ENCODE measurements at regions not wholly inside any gene's neighbourhood (a gene's known extent, or its start where the extent isn't known, plus 50 kb on each side); places are given as distances from the start of the nearest gene placed in this dataset.

DNA sequence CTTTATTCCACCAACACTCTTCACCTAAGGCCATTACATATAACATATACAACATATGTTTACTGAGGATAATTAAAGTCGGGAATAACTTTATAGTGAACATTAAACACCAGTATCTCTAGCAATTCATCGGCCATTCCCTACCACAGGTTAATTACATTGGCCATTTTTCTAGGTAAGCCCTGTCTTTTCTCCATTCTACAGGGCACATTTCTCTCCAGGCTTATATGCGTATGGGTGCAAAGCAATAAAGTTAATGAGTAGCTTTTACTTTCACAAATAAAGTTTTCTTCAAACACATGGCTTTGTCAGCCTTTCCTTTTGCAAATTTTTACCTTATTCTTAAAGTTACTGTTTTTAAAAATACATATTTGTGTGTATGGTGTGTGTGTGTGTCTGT is 111.9 kb upstream of the IQCM start:
- DNase-seq (ENCODE audit: low read depth in 3 of 3, low spot score in 2 of 3): no peak

DNA sequence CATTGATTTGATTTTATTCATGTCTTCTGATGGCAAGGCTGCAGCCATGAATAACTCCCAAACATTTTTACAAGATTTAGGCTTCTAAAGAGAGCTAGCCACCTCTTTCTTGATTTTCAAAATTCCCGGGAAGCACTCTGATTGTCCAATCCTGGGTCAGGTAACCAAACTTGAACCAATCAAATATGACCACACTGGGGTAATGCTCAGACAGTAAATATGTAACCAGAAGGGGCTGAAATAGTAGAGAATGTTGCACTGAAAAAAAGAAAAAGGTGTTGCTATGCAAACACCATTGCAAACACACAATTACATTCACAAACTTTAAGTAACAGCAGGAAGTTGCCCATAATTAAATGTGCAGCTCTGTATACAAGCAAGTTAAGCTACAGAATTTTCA is 112.9 kb upstream of the IQCM start:
- no peak for DNase-seq (ENCODE audit: low read depth in 3 of 3, low spot score in 2 of 3)

DNA sequence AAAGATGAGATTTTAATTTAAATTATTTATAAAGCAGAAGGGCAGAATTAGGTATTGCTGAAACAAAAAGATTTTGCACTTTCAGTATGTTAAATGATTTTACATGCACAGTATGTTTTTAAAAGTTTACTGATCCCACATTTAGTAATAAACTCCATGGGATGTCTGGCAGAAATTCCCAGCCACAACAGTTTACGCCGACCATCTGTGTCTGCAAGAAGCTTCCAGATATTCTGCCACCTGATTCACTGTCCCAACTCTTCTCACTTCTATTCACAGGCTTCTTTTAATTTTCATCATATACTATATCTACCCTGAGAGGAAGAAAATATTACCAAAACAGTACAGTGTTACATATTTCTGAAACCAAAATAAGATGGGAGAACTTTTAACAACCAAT is 115.8 kb upstream of the IQCM start:
- no peak for DNase-seq (ENCODE audit: low read depth in 3 of 3, low spot score in 2 of 3)

DNA sequence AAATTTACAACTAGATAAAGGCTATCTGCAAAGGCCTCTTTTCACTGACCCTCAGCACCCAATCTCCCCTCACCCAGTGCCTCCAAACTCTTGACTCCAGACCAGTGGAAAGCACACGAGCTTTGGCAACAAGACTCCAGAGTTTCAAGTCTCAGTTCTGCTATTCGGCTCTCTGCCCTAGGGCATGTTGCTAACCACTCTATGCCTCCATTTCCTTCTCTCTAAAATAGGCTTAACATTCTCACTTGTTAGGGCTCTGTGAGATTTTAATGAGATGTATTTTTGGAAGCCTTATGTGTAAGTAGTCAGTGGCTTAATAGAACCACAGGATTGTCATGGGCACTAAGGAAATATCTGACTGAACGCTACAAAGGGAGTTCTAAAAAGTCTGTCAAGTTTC is 116.5 kb upstream of the IQCM start:
- DNase-seq (ENCODE audit: low read depth in 3 of 3, low spot score in 2 of 3): no peak

DNA sequence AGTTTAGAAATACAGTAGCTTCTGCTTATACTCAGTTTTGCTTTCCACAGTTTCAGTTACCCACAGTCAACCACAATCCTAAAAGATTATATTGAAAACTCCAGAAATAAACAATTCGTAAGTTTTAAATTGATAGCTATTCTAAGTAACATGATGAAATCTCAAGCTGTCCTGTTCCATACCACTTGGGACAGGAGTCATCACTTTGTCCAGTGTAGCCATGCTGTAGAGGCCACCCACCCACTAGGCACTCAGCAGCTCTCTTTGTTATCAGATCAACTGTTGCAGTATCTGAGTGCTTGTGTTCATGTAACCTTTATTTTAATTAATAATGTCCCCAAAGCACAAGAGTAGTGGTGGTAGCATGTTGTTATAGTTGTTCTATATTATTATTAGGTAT is 117.5 kb upstream of the IQCM start:
- no peak for DNase-seq (ENCODE audit: low read depth in 3 of 3, low spot score in 2 of 3)

DNA sequence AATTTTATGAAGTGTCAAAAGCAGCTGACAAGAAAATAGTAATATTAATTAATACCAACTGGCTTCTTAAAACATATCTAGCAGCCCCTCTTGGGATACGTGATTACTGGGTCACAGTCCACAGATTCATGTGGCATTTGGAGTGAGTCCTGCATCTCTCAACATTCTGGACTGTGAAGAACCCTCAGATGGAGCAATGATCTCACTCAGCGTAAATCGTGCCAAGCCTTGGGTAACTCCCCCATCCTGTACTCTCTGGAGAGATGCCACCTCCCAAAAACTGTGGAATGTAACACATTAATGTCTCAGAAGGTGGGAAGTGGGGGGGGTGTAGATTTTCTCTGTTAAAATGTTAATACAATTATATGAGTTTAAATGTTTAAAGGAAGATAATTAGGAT is 118.2 kb upstream of the IQCM start:
- DNase-seq (ENCODE audit: low read depth in 3 of 3, low spot score in 2 of 3): no peak

DNA sequence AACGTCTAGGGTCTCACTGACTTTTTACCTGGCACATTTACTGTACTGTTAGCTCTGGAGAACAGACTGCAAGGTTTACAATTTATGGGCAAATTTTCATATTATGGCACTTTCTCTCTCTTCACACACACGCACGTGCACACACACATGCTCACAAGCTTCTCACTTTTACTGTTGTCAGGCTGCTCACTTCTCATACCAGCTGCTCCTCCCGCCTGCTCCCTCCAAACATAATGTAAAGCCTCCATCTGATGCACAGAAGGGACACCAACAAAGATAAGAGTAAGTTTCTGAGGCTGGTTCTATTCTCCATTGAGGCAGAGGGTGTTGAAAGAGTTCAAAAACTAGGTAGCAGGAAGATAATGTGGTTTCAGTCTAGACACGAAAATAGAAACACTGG is 128.9 kb upstream of the DCLK2 start:
- DNase-seq (ENCODE audit: low read depth in 3 of 3, low spot score in 2 of 3): no peak

DNA sequence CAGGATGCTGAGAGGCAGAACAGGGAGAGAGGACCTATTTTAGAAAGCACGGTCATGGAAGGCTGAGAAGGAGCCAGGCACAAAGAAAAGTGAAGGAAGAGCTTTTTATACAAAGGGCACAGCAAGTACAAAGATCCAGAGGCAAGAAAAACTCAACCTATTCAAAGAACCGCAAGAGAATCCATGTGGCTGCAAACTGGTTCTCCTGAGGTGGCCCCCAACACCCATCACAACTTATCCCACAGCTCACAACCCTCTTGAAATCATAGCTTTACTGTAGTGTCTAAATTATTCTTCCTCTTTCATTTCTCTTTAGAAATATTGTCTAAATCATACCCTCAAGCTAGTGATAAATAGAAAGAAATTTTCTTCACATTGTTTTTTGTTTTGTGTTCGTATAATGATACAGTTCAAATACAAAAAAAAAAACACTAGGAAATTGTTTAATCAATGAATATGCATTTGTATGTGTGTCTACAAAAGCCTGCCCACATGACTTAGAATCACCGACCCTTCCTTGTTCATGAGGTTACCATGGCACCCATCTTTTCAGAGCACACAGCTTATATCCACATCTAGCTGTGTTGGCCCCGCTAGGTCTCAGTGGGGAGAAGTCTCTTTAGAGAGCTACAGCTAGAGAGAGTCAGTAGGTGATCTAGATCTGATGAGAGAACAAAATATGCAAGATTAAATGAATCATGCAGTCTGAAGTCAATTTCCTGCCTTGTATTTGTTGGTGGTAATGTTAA is 126.9 kb upstream of the DCLK2 start:
- DNase-seq (ENCODE audit: low read depth in 3 of 3, low spot score in 2 of 3): no peak

DNA sequence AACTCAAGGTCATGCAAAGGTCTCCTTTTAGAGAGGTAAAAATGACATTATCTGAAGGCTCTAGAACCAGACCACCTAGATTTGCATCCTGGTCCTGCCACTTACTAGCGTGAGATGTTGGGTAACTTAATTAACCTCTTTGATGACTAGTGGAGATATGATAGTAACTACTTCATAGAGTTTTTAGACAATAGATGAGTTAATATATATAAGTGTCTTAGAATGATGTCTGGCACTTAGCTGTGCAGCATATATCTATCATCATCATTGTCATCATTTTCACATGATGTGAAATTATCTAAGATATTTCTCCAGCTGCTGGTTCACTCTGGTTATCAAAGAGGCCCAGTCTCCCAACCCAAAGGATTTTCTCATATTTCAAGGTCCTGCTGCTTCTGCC is 126.1 kb upstream of the DCLK2 start:
- no peak for DNase-seq (ENCODE audit: low read depth in 3 of 3, low spot score in 2 of 3)

DNA sequence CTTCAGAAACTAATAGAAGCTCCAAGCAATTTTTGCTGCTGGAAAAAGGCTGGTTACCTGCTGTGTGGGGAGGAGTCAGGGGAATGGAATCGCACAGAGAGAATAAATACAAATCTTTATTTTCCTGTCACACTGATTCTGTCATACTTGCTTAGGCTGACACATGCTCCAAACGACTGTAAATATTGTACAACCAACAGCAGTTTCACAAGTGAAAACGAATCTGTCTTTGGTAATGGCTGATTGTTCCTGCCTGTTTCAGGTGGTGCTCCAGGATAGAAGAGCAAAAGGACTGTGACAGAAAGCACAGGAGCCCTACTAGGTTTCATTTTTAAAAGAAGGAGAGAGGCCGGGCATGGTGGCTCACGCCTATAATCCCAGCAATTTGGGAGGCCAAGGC is 125.5 kb upstream of the DCLK2 start:
- no peak for DNase-seq (ENCODE audit: low read depth in 3 of 3, low spot score in 2 of 3)

DNA sequence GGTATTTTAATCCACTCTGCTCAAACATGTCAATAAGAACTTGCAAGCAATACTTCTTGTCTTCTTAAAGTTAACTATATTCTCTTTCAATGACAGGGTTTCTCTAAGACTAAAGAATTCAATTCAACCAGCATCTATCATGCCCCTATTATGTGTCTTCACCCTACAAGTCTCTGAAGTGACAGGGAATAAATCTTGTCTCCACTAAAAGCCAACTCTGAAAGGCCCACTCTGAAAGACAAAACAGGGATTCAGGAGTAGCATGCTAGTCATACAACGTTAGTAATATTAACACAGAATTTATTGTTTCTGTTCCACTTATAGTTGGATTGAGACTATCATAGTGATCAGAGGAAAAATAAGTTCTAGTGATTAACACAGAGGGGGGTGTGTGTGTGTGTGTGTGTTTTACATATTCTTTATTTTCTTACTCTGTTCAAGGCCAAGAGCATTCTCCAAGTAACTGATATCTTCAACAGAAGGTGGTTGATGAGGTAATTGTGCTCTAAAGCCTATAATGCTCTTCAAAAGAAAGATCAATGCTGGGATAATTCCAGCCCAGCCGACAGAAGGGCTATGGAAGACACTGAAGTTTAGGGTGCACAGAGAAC is 122.4 kb upstream of the DCLK2 start:
- no peak for DNase-seq (ENCODE audit: low read depth in 3 of 3, low spot score in 2 of 3)

DNA sequence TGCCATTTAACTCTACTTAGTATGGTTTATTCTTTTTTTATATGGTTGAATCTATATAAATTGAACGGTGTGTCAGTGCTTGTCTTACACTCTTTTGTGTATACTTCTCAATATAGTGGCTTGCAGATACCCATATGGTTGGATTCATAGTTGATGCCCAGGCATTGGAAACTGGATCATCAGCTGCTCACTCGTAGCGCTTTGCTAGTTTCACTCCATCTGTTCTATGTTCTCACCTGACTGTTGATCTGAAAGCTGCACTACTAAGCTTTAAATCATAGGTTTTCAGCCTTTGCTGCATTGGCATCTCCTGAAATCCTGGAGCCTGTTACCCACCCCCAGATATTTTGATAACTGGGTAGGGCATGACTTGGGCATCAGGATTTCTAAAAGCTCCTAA is 121.6 kb upstream of the DCLK2 start:
- no peak for DNase-seq (ENCODE audit: low read depth in 3 of 3, low spot score in 2 of 3)

DNA sequence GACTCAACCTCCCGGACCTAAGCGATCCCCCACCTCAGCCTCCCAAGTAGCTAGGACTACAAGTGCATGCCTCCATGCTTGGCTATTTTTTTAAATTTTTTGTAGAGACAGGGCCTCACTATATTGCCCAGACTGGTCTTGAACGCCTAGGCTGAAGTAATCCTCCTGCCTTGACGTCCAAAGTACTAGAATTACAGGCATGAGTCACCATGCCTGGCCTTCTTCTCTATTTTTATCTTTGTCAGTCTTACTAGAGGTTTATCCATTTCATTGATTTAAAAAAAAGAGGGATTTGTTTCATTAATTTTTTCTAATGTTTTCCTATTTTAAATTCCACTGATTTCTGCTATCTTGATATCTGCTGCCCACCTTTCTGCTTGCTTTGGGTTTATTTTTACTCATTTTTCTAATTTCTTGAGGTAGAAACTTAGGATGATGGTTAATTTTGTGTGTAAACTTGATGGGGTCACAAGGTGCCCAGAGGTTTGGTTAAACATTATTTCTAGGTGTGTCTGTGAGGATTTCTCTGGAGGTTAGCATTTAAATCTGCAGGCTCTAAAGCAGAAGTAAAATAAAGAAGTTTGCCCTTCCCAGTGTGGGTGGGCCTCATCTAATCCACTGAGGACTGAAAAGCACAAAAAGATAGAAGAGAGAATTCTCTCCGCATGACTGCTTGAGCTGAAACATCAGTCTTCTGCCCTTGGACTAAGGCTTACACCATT is 116.2 kb upstream of the DCLK2 start:
- DNase-seq (ENCODE audit: low read depth in 3 of 3, low spot score in 2 of 3): no peak

DNA sequence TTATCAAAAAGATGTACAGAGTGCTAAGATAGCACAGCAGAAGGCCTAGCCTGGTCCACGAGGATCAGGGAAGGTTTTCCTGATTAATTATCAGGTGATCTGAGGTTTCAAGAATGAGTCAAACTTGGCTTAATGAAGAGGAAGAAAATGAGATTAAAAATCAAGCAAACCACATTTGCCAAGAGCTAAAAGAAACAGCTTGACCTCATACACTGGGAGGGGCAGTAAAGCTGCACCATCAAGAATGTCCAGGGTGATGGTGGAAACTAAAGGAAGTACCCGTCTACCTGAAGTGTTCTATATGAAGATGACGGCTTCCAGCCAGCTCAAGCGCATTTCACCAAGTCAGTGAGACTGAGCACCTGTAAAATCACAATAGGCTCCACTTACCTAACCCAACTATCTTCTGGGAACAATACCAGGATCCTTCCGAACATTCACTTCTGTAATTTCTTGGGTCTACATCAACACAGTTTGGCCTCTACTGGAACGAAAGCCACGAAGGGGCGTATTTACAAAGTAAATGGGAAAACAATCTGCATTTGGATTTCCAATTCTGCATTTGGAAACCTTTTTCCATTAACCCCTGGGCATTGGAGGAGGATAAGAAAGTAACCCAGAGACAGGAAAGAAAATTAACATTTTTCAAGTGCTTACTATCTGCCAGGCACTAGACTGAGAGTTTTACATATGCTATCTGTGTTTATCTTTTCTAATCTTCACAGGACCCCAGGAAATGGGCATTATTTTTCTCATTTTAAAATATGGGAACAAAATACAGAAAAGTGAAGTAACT is 114.0 kb upstream of the DCLK2 start:
- no peak for DNase-seq (ENCODE audit: low read depth in 3 of 3, low spot score in 2 of 3)

DNA sequence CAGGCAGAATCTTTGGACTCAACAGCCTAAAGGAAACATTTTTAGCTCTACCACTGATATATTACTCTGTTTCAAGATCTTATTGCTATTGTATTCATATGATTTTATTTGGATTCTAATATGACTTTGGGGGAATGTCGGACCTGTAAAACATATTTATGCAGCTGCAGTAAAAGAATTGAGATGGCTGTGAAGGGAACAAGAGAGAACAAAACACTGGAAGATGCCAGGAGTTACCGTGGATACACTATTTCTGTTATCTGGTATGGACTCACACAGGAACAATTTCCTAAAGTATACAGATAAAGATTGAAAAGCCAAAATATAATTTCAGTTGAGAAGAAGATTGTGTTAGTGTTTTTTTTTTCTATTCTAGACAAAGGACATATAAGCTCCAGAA is 113.0 kb upstream of the DCLK2 start:
- DNase-seq (ENCODE audit: low read depth in 3 of 3, low spot score in 2 of 3): no peak

DNA sequence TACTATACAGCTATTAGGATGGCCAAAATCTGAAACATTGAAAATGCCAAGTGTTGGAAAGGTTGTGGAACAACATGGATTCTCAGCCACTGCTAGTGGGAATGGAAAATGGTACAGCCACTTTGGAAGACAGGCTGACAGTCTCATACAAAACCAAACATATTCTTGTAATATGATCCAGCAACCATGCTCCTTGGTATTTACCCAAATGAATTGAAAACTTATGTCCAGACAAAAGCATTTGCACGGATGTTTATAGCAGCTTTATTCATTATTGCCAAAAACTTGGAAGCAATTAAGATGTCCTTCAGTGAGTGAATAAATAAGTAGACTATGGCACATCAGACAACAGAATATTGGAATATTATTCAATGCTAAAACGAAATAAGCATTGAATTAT is 105.8 kb upstream of the DCLK2 start:
- no peak for DNase-seq (ENCODE audit: low read depth in 3 of 3, low spot score in 2 of 3)

DNA sequence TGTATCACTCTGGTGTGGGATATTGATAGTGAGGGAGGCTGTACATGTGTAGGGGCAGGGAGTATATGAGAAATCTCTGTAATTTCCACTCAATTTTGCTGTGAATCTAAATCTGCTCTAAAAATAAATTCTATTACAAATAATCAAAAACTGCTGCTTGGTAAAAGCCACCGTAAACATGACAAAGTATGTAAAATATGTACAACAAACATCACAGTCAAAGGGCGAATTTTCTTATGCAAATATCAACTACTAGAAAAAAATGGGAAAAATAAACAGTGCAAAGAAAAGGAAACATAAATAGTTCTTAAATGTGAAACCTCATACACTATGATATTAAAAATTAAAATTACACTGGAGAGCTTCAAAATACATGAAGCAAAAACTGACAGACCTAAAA is 105.1 kb upstream of the DCLK2 start:
- no peak for DNase-seq (ENCODE audit: low read depth in 3 of 3, low spot score in 2 of 3)

DNA sequence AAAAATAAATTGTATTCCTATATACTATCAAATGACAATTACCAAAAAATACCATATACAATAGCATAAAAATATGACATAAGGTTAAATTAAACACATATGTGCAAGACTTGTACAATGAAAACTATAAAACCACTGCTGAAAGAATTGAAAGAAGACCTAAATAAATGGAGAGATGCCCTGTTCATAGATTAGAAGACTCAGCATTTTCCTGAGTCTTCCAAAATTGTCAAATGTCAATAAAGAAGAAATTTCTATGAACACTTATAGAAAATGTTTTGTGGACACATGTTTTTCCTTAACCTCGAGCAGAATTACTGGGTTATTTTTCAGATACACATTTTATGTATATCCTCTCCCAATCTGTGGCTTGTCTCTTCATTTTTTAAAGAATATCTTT is 103.1 kb upstream of the DCLK2 start:
- no peak for DNase-seq (ENCODE audit: low read depth in 3 of 3, low spot score in 2 of 3)

DNA sequence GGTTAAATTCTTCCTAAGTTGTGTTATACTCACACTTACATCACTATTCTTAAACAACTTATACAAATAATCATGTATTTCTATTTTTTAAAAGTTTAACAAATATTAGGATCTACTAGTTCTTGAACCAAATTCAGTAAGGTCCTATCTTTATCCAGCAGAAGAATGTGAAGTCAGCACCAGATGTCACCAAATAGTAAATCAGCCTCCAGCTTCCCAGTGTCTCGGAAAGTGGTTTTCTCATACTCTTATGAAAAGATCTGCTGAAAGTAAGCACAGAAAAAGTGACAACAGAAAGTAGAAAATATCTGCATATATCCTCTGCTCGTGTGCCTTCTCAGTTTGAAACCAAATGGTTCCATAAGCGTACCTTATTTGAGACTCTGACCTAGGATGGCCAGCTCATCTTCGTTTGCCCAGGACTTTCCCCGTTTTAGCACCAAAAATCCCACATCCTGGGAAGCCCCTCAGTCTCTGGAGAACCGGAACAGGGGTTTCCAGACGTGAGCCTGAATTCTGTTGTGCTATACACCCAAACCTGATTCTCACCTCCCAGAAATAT is 98.0 kb upstream of the DCLK2 start:
- DNase-seq (ENCODE audit: low read depth in 3 of 3, low spot score in 2 of 3): no peak

DNA sequence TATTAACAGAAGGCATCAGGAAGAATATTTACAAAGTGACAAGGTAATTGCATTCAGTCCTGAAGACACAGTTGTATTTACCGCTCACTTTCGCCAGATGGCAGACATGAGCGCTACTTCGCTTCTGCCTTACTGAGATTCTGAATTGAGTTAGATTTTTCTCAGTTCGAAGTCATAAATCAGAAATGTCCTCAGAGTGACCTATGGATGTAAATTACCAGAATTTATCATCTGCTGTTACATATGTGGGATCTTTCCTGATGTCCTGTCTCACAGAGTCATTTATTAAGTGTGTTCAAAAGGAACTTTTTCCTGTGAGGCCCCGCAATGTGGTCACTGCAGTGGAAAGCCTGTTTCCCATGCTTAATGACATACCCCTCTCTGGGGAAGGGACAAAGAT is 97.3 kb upstream of the DCLK2 start:
- peak; percentile 66 to 69 (median 68) for DNase-seq (ENCODE audit: low read depth in 3 of 3, low spot score in 2 of 3)

DNA sequence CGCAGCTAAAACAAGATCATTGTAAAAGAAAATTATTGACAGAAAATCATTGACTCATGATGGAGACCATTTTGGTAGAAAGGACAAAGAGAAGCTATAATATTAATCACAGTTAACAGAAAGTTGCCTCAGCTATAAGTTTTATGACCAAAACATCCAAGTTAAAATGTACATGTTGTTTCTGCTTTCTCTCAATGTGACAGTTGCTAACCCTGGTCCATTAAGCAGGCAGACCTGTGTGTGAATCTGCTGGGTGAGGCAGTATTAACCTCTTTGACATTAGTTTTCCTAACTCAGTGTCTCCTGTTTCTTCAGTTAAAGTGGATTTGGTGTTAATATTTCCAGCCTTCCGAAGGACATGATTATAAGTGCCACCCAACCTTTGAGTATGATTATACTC is 94.8 kb upstream of the DCLK2 start:
- no peak for DNase-seq (ENCODE audit: low read depth in 3 of 3, low spot score in 2 of 3)

All from right renal cortex interstitium (tissue), 3 donors.